Heart left ventricle (tissue), 16 donors: ENCODE measurements at regions not wholly inside any gene's neighbourhood (a gene's known extent, or its start where the extent isn't known, plus 50 kb on each side); places are given as distances from the start of the nearest gene placed in this dataset.

Experiments used
- ATAC-seq, 4 donors: fragments of 200-7000 bp; cut with Tn5 transposase; one replicate each; pipeline ENCODE4 v1.9.1; 2020 to 2022; ENCODE audit warnings: moderate library complexity in 4 of 4, mild to moderate bottlenecking in 3 of 4, moderate number of reproducible peaks in 1 of 4
- DNase-seq, 5 donors: peaks; one replicate each; pipeline ENCODE4 v3.0.0-alpha.2; 2020
- H3K27ac ChIP-seq, 12 donors: fragments of 200-600 bp; sonication (generic) in 4 of 12; one replicate each; pipeline versions ENCODE4 v1.5.0 to v1.8.0; 2016 to 2022; ENCODE audit warnings: mild to moderate bottlenecking in 2 of 12
- H3K27me3 ChIP-seq, 9 donors: fragments of 200-600 bp; sonication (generic) in 2 of 9; one replicate each; pipeline versions ENCODE4 v1.5.1 to v1.8.0; 2016 to 2022; ENCODE audit warnings: mild to moderate bottlenecking in 3 of 9
- H3K36me3 ChIP-seq, 9 donors: fragments of 200-600 bp; sonication (generic) in 2 of 9; one replicate each; pipeline versions ENCODE4 v1.5.0 to v1.8.0; 2018 to 2022; ENCODE audit warnings: mild to moderate bottlenecking in 2 of 9
- H3K4me1 ChIP-seq, 12 donors: fragments of 200-600 bp; sonication (generic) in 4 of 12; one replicate each; pipeline versions ENCODE4 v1.5.0 to v1.8.0; 2016 to 2022; ENCODE audit warnings: mild to moderate bottlenecking in 3 of 12
- H3K4me3 ChIP-seq, 12 donors: fragments of 200-600 bp; sonication (generic) in 4 of 12; one replicate each; pipeline versions ENCODE4 v1.5.0 to v1.8.0; 2017 to 2022; ENCODE audit warnings: mild to moderate bottlenecking in 9 of 12, moderate library complexity in 4 of 12
- H3K9me3 ChIP-seq, 12 donors: fragments of 200-600 bp; sonication (generic) in 4 of 12; one replicate each; pipeline versions ENCODE4 v1.5.0 to v1.8.0; 2016 to 2022; ENCODE audit warnings: mild to moderate bottlenecking in 1 of 12
- CTCF ChIP-seq, 12 donors: fragments of 200-600 bp; sonication (generic) in 4 of 12; IDR thresholded peaks; one replicate each; pipeline versions ENCODE4 v1.5.0 to v1.8.0; 2018 to 2022; ENCODE audit warnings: antibody characterized with exemption in 12 of 12, mild to moderate bottlenecking in 5 of 12
- POLR2A ChIP-seq, 2 donors: fragments of 450-650 bp; IDR thresholded peaks; one replicate each; pipeline ENCODE4 v1.6.1; 2017; ENCODE audit warnings: antibody characterized with exemption in 2 of 2, mild to moderate bottlenecking in 2 of 2, moderate library complexity in 2 of 2
- WGBS, 4 donors: extraction: QIAGEN DNeasy Blood & Tissue Kit in 2 of 4; methylation state at CpG; one replicate each; pipeline versions ENCODE4 v1.1.5 to v1.1.7; 2013 to 2018; 5-methylcytosine and 5-hydroxymethylcytosine counted together
- intact Hi-C, 10 donors: fragments of 100-400 bp; cut with DNase I; formaldehyde crosslinking; loops; one replicate each; pipeline versions ENCODE4 v1.11.1 to v1.14.2; 2022
- donor health status: ischemic (EF 13 %, LVEDD 7.1; RV severe dilation, severe dysfunction).
- donor health status: healthy with polysubstance abuse.
- donor health status: DM: no; HTN: yes; CAD: no.
- donor health status: DM: no; HTN: no; CAD: no.
- donor health status: ischemic (EF 25% LVEDD 6.9; RV normal size, moderate dysfunction).
- donor health status: ischemic (EF 25% LVEDD 5.7; RV mildly dilated, moderate dysfunction).
- donor health status: healthy.
- donor health status: DM: yes; HTN: yes; CAD: no.
- donor health status: ischemic (EF 35%, LVEDD 5.7; RV mildly dilated, moderate dysfunction).
- donor health status: nonischemic (EF 11% LVEDD 7.7; RV severe dilation, severe dysfunction).
- donor health status: DM: yes; HTN: yes; CAD: no.
- donor health status: PGD.
- donor health status: ischemic (EF 29% LVEDD 5.4; RV normal size, mild dysfunction).
- donor health status: nonischemic (EF 23%, LVEDD 6.1; RV moderate dilation, normal function).

DNA sequence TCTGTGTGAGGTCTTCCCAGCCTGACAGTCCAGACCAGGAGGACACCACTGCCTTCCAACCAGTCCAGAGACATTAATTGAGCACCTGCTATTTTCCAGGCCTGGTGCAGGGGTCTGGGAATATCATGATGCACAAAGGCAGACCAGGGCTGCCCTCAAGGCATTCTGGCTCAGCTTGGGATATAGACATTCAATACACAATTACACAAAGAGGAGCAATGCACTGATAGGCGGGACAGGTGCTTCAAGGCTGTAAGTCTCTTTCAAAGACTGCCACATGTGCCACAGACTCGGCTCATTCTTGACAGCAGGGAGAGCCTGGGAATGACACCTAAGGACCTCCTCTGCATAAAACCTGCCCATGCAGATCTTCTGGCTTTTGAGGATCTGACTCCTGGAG, 158.6 kb downstream of the C5orf15 start:
- no peaks in the 10 kb centered on the region for H3K36me3 ChIP-seq
- 87 to 100% (median 92%) methylated on average over 2 of the region's 2 CpGs for WGBS, 4 donors
- H3K4me3 ChIP-seq: no peak overlapping the region
- TF ChIP-seq POLR2A (IDR thresholded peaks at IDR 0.05) (no peak), CTCF (IDR thresholded peaks at IDR 0.05) (no peak)
- no peaks in the 10 kb centered on the region for H3K4me1 ChIP-seq
- no peak for ATAC-seq
- intact Hi-C loops: no loop called here
- H3K9me3 ChIP-seq: no peaks in the 10 kb centered on the region
- H3K27me3 ChIP-seq: peaks cover 0 to 3% (median 0%) of the 10 kb centered on the region in 9 donors
- no peak overlapping the region for H3K27ac ChIP-seq
- no peak for DNase-seq

DNA sequence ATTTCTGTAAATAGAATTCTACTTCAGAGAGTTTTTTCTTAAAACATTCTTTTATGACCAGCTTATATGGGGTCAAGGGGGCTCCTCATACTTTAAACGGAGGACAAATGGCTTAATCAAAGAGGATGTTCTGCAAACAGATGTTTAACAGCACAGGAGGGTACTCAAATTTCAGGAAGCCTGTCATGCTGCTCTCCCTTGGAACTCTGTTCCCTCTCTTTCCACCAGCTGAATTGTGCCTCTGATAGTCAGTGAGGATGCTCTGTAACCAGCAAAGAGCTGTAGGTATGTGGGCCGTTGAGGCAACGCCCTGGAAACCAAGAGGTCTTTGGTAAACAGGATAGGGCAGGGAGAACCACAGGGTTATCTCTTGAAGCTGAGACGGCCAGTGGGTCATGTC, 161.1 kb downstream of the C5orf15 start:
- no peak overlapping the region for H3K4me3 ChIP-seq
- ATAC-seq (no peak), DNase-seq (no peak)
- H3K9me3 ChIP-seq: no peaks in the 10 kb centered on the region
- peaks cover 0 to 3% (median 0%) of the 10 kb centered on the region in 9 donors for H3K27me3 ChIP-seq
- H3K27ac ChIP-seq: no peak overlapping the region
- H3K36me3 ChIP-seq: no peaks in the 10 kb centered on the region
- no peak for TF ChIP-seq CTCF (IDR thresholded peaks at IDR 0.05)
- TF ChIP-seq POLR2A (IDR thresholded peaks at IDR 0.05): no peak
- no peaks in the 10 kb centered on the region for H3K4me1 ChIP-seq
- 22 to 33% (median 24%) methylated on average over 4 of the region's 4 CpGs for WGBS, 4 donors
- intact Hi-C loops: no loop called here

- 63 to 83% (median 70%) methylated on average over 2 to 3 of the region's 3 CpGs for WGBS, 4 donors
- DNase-seq: no peak
- intact Hi-C loops: no loop called here
- Histone ChIP-seq H3K9me3 (no peaks in the 10 kb centered on the region), H3K27me3 (peaks cover 0 to 3% (median 0%) of the 10 kb centered on the region in 9 donors), H3K4me1 (no peaks in the 10 kb centered on the region), H3K4me3 (no peak overlapping the region), H3K36me3 (no peaks in the 10 kb centered on the region), H3K27ac (no peak overlapping the region)
- TF ChIP-seq CTCF (IDR thresholded peaks at IDR 0.05) (no peak), POLR2A (IDR thresholded peaks at IDR 0.05) (no peak)
- ATAC-seq: no peak
These were observed 161.6 kb downstream of the C5orf15 start for GRCh38 chr5:133806847-133807246.

DNA sequence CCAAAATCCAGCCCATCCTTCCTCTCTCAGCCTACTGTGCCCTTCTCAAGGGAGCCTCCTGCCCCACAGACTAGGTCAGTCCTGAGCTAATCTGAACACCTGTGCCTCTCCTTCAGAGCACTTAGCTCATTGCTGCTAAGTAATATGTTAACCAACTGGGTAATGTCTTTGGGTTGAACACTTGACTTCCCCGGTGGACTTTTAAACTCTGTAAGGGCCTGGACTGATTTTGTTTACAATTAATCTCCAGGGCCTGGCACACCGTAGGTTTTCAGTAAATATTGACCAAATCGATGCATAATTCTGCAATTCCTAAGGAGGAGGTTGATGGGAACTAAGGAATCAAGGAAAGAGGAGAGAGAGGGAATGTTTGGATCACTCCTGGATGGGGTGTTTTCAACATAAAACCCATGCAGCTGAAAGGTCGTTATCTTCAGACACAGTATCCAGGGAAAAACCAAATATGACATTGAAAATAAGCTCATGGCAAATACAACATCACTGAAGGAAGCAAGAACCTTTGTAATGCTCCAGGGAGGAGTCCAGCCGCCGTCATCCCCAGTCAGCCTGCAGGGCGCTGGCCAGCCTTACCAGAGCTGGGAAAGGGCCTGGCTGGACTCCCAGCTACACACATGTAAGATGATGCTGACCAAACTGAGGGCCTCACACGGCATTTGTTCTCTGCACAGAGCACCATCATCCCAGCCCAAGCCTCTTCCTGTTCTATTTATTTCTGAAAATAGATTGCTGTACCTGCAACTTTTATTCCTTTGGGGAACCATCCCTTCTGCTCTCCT, 166.3 kb downstream of the C5orf15 start:
- 49 to 59% (median 50%) methylated on average over 8 of the region's 8 CpGs for WGBS, 4 donors
- Histone ChIP-seq H3K4me1 (no peaks in the 10 kb centered on the region), H3K36me3 (no peaks in the 10 kb centered on the region), H3K27me3 (peaks cover 0 to 3% (median 0%) of the 10 kb centered on the region in 9 donors), H3K9me3 (no peaks in the 10 kb centered on the region), H3K27ac (no peak overlapping the region), H3K4me3 (no peak overlapping the region)
- DNase-seq: peak; percentile 33 to 78 (median 69)
- no peak for TF ChIP-seq POLR2A (IDR thresholded peaks at IDR 0.05)
- no peak for TF ChIP-seq CTCF (IDR thresholded peaks at IDR 0.05)
- ATAC-seq: peak; percentile 76 to 91 (median 87)
- intact Hi-C loops: no loop called here
